ENCODE measurements at regions not wholly inside any gene's neighbourhood (a gene's known extent, or its start where the extent isn't known, plus 50 kb on each side); places are given as distances from the start of the nearest gene placed in this dataset.
"Not testable (repeated sequence)": the region's sequence is repeated elsewhere in the genome, so short reads cannot be mapped to it uniquely, and the experiment has no call there.

DNA sequence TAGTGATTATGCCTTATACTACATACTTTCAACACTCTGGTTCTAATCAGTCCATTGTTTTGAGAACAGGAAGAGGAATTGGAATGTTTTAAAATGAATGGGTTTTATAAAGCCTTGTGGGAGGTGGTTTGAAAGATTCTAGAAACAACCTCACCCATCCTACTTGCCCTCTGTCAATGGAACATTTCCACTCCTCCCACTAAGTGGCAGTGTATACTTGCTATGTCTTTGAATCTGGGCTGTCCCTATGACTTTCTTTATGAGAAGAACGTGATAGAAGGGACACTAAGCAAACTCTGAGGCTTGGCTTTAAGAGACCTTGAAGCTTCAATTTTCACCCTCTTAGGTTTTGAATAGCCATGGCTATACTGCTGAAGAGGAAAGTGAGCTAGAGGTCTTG is 611.2 kb downstream of the PPP4R3C start:
- no peak for DNase-seq

DNA sequence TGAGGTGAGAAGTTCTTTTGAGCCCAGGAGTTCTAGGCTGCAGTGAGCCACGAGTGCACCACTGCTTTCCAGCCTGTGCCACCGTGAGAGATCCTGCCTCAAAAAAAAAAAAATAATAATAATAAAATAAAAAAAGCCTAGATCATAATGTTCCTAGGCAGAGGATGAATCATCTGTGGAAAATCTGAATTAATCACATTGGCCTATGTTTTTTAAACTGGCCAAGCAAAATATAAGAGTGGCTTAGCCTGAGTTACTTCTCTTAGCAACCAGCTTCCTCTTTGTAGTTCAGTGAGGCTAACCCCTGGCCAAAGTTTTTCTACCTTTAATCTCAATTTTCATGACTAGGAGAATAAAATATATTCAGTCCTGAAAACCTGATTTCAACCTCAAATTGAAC is 614.6 kb downstream of the PPP4R3C start:
- no peak for DNase-seq

DNA sequence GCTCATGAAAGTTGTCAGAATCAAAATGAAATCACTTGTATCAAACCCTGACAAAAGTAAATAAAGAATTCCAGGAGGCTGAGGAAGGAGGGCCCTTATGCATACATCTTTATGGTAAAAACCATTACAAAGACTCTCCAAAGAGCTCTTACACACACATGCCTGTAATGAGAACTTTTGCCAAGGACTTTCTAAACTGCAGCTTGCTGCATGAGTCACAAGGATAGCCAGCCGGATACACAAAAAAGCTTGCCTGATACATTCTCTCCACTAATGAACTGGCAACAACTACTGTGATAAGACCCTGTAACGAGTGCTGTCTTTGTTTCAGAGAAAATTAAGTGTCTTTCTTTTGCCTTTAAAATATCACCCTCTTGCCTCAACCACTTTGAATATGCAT is 618.1 kb downstream of the PPP4R3C start:
- DNase-seq, result no peak

DNA sequence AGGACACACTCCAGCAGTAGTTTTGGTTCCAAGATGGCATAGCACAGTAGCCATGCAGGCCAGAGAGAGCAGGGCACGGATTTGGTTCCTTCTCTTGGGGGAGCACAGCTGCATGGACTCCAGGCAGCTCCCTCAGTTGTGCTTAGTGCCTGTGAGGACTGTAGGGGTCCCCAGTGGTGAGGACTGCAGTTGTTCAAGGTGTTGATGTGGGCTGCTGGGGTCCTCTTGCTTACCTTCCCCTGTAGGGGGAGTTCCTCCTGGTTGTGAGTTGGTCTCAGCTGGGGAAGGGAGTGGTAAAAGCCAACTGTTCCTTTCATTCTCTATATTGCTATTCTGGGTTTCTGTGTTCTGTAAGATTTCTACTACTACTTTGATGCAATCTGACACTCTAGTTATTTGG is 606.5 kb downstream of the MAGEB5 start:
- DNase-seq, result no peak

DNA sequence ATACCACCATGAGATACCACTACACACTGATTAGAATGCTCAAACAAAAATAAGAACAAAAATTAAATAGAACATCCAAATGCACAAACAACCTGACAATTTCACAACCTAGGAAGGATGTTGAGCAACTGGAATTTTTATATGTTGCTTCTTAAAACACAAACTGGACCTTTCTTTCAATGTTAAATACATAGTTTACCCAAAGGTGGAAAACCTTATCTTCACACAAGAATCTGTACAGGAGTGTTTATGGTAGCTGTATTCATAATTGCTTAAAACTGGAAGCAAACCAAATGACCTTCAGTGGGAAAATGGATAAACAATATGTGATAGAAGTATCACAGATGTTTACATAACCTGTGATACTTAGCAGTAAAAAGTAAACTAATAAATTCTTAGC is 573.8 kb downstream of the MAGEB5 start:
- DNase-seq, result no peak

DNA sequence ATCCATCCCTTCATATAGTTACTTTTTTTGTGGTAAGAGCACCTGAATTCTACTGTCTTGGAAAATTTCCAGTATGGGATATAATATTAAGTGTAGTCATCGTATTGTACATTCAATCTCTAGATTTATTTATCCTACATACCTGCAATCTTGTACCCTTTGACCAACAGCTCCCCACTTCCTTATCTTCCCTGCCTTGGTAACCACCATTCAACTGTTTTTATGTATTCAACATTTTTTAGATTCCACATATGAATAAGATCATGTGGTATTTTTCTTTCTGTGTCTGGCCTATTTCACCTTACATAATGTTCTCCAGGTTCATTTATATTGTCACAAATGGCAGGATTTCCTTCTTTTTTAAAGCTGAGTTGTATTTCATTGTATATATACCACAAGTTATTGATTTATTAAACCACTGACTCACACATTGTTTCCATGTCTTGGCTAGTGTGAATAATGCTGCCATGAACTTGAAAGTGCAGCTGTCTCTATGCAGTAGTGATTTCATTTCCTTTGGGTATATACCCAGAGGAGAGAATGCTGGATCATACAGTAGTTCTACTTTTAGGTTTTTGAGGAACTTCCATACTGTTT is 572.5 kb downstream of the MAGEB5 start:
- DNase-seq, result no peak

DNA sequence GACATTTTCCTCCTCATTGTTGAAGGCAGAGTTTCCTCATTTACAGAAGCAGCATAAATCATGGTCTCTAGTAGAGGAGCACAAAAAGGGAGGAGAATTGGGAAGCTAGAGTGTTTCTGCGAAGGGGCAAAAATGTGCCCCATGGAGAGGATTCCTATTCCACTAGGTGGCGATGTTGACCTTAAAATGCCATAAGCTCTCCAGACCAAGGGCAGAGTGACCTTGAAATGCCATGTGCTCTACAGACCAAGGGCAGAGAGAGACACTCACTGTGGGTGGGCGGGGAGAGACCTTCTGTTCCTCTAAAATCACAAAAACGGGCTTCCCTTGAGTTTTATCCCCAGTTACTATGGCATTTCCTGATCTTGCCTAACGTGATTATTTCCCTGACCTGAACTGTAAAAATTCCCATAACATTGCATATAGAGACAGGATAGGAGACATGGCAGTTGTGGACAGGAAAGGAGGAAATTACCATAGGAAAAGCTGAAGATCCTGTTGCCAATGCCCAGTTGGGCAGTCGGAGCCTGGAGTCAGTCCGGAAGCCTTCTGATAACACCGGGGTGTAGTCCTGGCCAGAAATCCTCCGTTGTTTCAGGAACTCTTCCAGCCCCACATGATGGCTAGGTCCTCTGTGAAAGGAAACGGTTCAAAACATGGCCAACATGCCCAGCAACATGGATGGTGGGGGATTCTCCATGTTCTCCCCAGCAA is 567.7 kb downstream of the MAGEB5 start:
- no peak for DNase-seq

DNA sequence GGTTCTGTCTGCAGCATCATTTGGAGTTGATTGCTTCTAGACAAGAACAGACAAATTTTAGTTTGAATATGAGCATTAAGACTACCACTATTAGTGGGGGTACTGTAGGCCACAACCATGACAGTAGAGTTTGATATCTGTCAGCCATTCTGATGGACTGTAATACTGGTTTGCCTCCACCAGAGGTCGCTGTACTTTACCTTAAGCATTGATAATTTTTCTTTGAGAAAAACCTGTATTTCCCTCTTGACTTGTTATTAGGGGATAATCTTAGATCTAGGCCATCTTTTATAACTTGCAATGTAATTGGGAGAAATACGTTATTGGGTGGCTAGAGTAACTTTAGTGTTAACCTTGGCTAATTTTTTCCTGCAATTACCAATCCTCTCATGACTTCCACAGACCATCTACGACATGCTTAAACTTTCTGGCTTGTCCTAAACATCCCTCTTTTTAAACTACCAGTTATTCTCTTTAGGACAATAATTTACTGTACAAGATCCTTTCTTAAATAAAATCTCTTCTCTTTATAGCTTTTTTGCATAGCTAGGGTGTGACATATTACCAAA is 562.4 kb downstream of the MAGEB5 start:
- DNase-seq, result no peak

DNA sequence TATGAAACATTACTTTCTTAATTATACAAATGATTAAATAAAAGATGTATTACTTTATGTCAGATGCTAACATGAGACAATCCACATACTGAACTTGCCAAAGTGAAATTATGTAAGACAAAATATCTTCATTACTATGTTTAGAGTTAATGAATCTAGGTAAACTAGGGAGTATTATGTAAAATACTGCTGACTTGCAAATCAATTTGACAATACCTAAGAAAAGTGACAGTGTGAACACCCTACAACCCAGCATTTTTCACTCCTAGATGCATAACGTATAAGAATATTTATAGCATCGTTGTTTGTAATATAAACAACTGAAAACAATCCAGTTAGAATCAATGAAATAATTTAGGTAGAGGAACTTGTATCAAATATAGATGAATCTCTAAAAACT is 546.3 kb downstream of the MAGEB5 start:
- DNase-seq, result no peak

DNA sequence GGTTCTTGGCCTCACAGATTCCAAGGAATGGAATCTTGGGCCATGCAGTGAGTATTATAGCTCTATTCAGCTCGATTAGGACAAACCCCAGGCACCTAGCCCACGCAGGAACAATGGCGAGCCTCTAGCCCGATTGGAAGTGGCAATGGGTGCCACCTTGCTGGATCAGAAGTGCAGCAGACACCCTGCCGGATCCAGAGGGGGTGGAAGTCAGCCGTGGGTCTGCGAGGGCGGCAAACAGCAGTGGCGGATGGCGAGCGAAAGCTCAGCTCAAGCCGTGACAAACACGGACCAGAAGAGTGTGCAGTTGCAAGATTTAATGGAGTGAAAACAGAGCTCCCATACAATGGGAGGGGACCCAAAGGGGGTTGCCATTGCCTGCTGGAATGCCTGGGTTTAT is 539.8 kb downstream of the MAGEB5 start:
- not testable (repeated sequence) for DNase-seq

DNA sequence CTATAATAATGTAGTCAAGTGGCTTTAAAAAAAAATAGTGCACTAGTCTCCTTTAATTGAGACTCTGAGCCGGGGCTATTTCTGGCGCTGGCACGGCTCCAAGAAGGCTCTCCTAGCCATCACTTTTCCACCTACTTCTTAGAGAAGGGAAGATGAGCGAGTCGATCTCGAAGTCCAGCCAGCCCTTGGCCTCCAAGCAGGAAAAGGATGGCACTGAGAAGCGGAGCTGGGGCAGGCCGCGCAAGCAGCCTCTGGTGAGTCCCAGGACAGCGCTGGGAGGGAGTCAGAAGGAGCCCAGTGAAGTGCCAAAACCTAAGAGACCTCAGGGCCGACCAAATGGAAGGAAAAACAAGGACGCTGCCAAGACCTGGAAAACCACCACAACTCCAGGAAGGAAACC is 531.9 kb downstream of the MAGEB5 start:
- no peak for DNase-seq

DNA sequence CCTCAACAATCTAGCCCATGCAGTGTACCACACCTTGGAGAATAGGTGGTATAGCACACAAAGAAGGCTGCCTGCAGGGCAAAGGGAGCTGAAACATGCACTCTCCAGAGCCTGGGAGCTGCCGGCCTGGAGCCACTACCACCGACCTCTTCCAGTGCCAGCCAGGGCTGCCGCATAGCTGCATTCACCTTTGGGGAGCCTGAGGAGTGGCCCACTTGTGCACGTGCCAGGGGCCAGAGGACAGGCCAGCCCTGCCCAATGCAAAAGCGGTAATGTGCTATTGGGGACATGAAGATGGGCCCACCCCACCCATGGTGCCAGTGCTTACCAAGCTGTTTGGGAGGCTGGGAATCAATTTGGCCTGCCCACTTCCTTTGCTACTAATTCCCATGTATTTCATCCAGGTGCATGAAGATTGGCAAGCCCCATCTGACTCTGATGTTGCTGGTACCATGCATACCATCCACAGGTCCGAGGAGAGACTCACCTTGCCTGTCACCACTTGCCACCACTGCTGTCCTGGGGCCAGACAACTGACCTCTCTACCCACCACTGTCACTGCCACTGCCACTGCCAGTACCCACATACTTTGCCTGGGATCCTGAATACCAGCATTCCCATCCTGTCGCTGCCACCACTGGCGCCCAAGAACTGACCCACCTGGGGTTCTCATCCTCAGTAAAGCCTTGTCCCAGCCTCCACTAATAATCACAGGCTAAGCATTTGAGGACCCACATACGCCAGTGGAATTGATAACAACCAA is 506.9 kb downstream of the MAGEB5 start:
- no peak for DNase-seq

DNA sequence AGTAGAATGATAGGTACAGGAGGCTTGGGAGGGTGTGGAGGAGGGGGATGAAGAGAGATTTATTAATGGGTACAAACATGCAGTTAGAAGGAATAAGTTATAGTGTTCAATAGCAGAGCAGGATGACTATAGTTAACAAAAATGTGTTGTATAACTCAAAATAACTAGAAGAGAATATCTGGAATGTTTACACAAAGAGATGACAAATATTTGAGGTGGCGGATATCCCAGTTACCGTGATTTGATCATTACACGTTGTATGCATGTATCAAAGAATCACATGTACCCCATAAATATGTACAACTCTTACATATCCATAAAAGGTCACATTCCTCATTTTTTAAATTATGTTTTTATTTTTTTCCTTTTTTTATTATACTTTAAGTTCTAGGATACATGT is 456.6 kb downstream of the MAGEB5 start:
- DNase-seq, result no peak

DNA sequence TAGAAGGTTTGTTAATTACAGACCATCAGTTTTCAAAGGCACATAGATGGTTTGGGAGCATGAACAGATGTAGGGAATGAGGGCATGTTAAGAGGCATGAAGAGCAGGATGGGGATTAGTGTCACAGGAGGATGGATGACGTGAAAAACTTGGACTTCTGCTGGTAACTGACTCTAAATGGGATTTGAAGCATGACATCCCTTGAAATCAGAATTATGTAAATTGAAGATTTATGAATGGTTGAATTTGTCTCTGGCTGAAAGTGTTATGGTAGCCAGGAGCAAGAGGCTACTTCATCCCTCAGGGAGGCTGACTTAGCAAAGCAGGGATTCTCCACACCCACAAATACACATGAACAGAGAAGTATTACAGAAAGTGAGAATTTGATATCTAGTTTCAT is 454.6 kb downstream of the MAGEB5 start:
- DNase-seq, result no peak

DNA sequence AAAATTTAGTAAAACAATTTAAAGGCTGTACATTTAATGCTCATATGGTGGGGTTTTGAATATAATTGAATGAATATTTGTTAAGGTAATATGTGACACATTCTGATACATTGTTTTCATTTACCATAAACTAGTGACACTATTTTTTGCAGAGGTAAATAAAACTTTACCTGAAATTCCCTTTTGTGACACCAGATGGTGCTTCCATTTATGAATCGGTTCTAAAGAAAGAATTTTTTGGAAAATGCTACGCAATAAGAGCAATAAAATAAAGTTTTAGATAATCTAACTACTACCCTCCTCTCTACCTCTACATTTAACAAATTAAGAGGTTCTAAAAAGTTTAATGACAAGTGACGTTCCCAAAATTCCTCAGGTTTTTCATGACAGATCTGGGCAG is 448.9 kb downstream of the MAGEB5 start:
- DNase-seq, result no peak

DNA sequence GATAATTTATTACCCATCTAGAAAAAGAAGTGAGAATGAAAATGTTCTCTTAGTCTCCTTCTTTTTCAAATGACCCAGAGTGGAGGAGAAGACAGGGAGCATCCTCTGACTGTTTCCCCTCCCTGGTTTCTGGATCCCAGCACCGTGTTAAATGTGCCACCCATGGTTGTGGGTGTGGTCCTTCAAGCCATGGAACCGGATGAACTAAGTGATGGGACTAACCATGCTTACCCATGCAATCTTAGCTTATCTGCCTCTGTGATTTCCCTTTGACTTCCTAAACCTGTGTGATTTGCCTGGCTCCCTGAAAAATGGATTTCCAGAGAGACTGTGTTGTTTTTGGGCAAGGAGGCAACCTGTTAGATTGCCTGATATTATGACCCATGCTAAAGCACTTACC is 437.1 kb downstream of the MAGEB5 start:
- no peak for DNase-seq

DNA sequence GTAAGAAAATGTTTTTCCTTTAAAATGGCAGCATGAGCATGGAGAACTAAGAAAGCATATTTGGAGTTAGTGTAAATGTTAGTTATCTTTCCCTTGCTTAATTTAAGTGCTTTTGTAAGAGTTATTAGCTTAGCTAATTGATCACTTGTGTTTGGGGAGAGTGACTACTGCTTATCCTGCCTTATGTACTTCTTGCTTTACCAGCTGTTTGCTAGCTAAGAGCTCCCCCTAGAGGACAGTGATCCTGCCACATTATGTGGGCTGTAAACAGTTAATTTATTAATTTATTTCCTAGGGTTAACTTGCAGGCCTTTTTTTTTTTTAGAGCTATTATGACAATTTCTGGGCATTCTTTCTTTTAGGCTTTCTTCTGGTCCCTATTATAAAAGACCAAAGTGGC is 435.8 kb downstream of the MAGEB5 start:
- no peak for DNase-seq

DNA sequence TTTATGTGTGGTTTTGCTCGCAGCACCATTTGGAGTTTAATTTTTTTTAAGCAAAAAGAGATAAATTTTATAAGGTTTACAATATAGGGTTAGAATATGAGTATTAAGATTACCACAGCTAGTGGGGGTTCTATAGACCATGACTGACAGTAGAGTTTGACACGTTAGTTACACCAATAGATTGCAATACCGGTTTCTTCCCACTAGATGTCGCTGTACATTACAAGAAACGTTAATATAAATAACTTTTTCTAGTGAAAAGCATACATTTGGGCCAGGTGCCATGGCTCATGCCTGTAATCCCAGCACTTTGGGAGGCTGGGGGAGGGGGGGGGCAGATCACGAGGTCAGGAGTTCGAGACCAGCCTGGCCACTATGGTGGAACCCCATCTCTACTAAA is 433.6 kb downstream of the MAGEB5 start:
- DNase-seq, result no peak

DNA sequence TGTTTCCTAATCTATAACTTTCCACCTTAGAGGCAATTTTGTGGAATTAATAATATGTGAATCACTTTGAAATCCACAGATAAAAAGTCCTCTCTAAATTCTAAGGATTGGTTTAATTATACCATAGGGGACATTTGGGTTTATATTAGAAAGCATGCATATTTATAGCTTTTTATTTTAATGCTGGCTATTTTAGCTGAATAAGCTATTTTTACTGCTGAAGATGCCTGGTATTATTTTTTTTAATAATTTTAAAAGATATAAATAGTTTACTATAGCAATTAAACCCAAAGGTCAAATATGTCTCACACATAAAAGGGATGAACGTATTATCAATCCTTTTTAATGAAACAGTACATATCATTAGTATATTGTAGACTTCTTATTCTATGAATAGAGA is 415.4 kb downstream of the MAGEB5 start:
- no peak for DNase-seq

DNA sequence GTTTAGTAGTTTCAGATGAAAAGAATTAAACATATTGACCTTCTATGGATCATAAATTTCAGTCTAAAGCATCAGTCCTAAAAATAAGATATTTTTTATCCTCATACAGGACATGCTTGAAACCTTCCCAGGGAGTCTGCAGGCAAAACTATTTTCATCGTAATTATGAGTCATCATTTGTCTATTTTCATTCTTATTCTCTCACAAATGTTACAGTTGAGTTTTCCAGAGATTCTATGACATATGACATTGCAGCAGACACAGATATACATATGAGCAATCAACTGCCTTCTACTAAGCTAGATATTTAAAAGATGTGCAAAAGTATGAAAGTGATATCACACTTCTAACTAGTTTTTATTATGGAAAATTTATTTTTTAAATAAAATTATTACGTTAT is 398.0 kb downstream of the MAGEB5 start:
- DNase-seq, result no peak

DNA sequence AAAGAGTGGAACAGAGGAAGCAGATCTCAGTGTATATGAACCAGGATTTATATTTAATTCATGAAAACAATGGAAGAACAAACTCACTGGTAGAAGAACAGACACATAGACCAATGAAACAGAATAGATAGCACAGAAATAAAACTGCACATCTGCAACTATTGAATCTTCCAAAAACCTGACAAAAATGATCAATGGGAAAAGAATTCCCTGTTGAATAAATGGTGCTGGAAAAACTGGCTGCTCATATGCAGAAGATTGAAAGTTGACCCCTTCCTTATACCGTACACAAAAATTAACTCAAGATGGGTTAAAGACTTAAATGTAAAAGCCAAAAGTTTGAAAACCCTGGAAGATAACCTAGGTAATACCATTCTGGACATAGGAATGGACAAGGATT is 391.0 kb downstream of the MAGEB5 start:
- DNase-seq, result no peak

DNA sequence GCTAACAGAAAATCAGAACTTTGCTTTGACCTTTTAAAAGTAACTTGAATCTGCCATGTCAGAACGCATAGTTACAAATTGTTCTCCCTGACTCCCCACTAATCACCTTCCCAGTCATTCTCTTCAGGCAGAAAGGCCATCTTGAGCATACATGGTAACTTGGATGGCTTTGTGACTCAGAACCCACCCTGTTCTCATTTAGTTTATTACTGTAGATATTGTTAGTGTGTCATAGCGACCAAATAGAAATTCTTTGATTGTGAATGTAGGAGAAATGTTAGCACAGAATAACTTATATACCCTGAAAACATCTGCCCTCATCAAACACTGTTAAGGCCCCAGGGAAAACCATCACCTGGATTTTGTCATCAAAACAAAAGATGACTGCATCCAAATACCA is 382.0 kb downstream of the MAGEB5 start:
- no peak for DNase-seq

DNA sequence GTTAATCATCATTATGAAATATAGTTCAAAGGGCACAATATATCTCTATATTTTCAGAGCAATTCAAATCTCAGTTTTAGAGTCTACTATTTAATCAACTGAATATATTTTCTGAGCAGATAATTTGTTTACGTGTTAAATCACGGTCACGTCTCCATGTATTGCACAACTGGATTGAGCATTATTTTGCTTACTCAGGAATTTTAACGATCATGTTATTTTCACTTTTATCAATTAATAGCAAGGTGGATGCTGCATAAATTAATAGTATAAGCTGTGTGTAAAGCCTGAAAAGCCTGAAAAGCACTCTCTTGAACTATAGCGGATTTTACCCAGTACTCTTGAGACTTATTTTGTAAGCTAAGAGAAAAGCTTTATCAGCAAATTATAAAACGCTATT is 374.9 kb downstream of the MAGEB5 start:
- no peak for DNase-seq

DNA sequence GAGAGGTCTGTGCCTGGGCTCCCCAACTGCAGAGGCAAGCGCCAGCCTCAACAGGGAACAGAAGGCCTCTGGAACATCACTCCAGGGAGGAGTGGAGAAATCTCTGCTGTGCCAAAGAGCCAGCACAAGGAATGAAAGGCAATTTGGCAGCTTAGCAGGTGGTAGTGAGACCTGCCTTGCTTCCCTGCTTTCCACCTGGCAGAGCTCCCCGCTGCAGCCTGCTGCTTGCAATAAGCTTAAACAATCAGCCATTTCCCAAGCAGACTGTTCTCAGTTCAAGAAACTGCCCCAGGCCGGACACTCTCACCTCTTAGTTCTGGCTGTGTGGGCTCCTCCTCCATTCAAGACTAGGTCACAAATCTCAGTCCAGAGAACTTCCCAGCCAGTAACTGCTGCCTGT is 370.6 kb downstream of the MAGEB5 start:
- DNase-seq, result no peak
